Thyroid gland (tissue), 4 donors: ENCODE measurements at regions not wholly inside any gene's neighbourhood (a gene's known extent, or its start where the extent isn't known, plus 50 kb on each side); places are given as distances from the start of the nearest gene placed in this dataset.

Experiments used
- DNase-seq, 2 donors: peaks; one replicate each; pipeline ENCODE4 v3.0.0-alpha.2; 2019
- H3K27ac ChIP-seq, 3 donors: fragments of 200-600 bp; sonication (generic); 1 replicate in 2 of 3; 2 replicates in 1 of 3; pipeline ENCODE4 v1.5.1; 2016 to 2019; ENCODE audit warnings: mild to moderate bottlenecking in 1 of 3, moderate library complexity in 1 of 3
- H3K27me3 ChIP-seq: fragments of 200-600 bp; sonication (generic); one replicate; pipeline ENCODE4 v1.5.1; 2019
- H3K36me3 ChIP-seq, 2 donors: fragments of 200-600 bp; sonication (generic); one replicate each; pipeline ENCODE4 v1.5.1; 2016 to 2019
- H3K4me1 ChIP-seq, 2 donors: fragments of 200-600 bp; sonication (generic); one replicate each; pipeline ENCODE4 v1.5.1; 2017 to 2019
- H3K4me3 ChIP-seq, 3 donors: fragments of 200-600 bp; sonication (generic); replicated peaks in 1 of 3; 1 replicate in 2 of 3; 2 replicates in 1 of 3; pipeline ENCODE4 v1.5.1; 2016; ENCODE audit warnings: mild to moderate bottlenecking in 1 of 3
- H3K9me3 ChIP-seq: fragments of 200-600 bp; sonication (generic); one replicate; pipeline ENCODE4 v1.5.1; 2017
- POLR2A ChIP-seq, 2 donors: fragments of 450-650 bp; IDR thresholded peaks; one replicate each; pipeline ENCODE4 v1.6.1; 2017; ENCODE audit warnings: antibody characterized with exemption in 2 of 2, mild to moderate bottlenecking in 2 of 2, moderate library complexity in 1 of 2
- WGBS, 2 donors: methylation state at CpG; one replicate each; pipeline ENCODE4 v1.1.5; 2017; 5-methylcytosine and 5-hydroxymethylcytosine counted together
- intact Hi-C: fragments of 100-400 bp; cut with DNase I; formaldehyde crosslinking; loops from one replicate; pipeline ENCODE4 v1.15.1; 2023
- TF ChIP-seq, protein P1 (sequence below), 6 experiments: fragments of 200-600 bp in 3 of 6; fragments of 450-650 bp in 3 of 6; sonication (generic) in 3 of 6; IDR thresholded peaks; one replicate each; pipeline ENCODE4 v1.5.1; 2016 to 2019; ENCODE audit warnings: antibody characterized with exemption in 6 of 6, mild to moderate bottlenecking in 2 of 6, inconsistent platforms in 1 of 6, moderate library complexity in 1 of 6

DNA sequence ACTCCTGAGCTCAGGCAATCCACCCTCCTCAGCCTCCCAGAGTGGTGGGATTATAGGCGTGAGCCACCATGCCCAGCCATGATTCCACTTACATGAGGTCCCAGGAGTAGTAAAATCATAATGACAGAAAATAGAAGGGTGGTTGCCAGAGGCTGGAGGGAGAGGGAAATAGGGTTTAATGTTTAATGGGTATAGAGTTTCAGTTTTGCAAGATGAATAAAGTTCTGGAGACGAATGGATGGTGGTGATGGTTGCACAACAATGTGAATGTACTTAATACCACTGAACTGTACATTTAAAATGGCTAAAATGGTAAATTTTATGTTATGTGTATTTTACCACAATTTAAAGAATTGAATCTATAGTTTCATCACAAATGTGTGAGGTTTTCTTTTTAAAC is 146.5 kb upstream of the ABCA1 start:
- 84 to 96% methylated on average over 2 of the region's 2 CpGs for WGBS, 2 donors
- intact Hi-C loops, result loop anchor here (10.0 kb wide), 1 partner anchor 70 kb away; no protein-coding TSS in a partner anchor
- H3K9me3 ChIP-seq, result no peaks in the 10 kb centered on the region
- no peaks in the 10 kb centered on the region for H3K36me3 ChIP-seq
- DNase-seq, result no peak
- H3K4me1 ChIP-seq, result no peaks in the 10 kb centered on the region
- H3K4me3 ChIP-seq, result no peak overlapping the region
- H3K27ac ChIP-seq, result no peak overlapping the region
- no peaks in the 10 kb centered on the region for H3K27me3 ChIP-seq
- TF ChIP-seq, protein P1, sequence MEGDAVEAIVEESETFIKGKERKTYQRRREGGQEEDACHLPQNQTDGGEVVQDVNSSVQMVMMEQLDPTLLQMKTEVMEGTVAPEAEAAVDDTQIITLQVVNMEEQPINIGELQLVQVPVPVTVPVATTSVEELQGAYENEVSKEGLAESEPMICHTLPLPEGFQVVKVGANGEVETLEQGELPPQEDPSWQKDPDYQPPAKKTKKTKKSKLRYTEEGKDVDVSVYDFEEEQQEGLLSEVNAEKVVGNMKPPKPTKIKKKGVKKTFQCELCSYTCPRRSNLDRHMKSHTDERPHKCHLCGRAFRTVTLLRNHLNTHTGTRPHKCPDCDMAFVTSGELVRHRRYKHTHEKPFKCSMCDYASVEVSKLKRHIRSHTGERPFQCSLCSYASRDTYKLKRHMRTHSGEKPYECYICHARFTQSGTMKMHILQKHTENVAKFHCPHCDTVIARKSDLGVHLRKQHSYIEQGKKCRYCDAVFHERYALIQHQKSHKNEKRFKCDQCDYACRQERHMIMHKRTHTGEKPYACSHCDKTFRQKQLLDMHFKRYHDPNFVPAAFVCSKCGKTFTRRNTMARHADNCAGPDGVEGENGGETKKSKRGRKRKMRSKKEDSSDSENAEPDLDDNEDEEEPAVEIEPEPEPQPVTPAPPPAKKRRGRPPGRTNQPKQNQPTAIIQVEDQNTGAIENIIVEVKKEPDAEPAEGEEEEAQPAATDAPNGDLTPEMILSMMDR (IDR thresholded peaks at IDR 0.05), result no peak
- no peak for TF ChIP-seq POLR2A (IDR thresholded peaks at IDR 0.05)

DNA sequence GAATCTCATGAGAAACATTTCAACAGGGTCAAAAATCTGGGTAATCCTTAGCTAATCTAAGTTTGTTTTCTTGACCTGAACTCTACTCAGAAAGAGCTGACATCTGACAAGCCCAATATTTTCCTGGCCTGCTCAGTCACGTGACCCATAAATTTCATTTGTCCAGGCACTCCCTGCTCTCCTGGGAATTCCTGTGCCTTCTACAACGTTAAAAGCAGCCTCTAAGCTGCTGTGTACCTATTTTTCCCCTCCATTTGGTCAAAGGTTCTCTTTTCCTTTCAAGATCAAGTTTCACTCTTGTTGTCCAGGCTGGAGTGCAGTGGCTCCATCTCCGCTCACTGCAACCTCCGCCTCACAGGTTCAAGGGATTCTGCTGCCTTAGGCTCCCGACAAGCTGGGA is 148.8 kb upstream of the ABCA1 start:
- H3K9me3 ChIP-seq, result no peaks in the 10 kb centered on the region
- no peak for TF ChIP-seq POLR2A (IDR thresholded peaks at IDR 0.05)
- TF ChIP-seq, protein P1 (IDR thresholded peaks at IDR 0.05), result no peak
- no peak overlapping the region for H3K27ac ChIP-seq
- no peaks in the 10 kb centered on the region for H3K4me1 ChIP-seq
- no peaks in the 10 kb centered on the region for H3K27me3 ChIP-seq
- DNase-seq, result no peak
- intact Hi-C loops, result loop anchor here (10.0 kb wide), 1 partner anchor 68 kb away; no protein-coding TSS in a partner anchor
- WGBS, 2 donors, result 79 to 85% methylated on average over 5 of the region's 5 CpGs
- H3K36me3 ChIP-seq, result no peaks in the 10 kb centered on the region
- H3K4me3 ChIP-seq, result no peak overlapping the region

DNA sequence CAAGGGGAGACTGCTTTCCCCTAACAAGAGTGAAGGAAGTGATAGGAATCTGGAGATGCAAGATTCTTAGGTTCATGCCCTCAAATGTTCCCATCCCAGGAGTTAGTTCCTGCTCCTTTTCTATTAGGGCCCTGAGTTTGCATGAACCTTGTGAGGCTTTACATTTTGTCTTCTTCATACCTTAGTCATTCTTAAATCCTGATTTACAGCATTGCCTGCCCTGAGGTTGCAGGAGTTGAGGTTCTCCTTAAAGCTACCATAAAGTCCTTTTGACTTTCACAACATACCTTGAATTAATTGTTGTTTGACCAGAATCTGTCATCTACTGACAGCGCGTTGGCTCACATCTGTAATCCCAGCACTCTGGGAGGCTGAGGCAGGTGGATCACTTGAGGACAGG is 151.5 kb upstream of the ABCA1 start:
- WGBS, 2 donors, result 96% methylated on average over 2 of the region's 2 CpGs
- TF ChIP-seq, protein P1 (IDR thresholded peaks at IDR 0.05), result no peak
- no peak for TF ChIP-seq POLR2A (IDR thresholded peaks at IDR 0.05)
- no peak for DNase-seq

DNA sequence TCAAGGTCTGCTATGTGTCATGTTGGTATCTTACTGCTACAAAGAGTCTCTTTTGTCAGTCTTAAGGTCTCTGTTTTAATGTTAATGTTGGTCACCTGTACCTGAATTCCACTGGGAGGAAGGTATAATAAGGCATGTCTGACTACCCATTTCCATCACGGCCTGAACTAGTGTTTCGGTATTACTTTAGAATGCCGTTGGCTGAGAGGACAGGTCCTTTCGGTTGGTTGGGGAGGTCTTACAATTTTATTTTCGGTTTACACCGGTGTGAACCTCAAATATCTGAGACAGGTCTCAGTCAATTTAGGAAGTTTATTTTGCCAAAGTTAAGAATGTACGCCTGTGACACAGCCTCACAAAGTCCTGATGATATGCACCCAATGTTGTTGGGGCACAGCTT is 154.9 kb upstream of the ABCA1 start:
- no peak for TF ChIP-seq POLR2A (IDR thresholded peaks at IDR 0.05)
- TF ChIP-seq, protein P1 (IDR thresholded peaks at IDR 0.05), result no peak
- intact Hi-C loops, result no loop called here
- Histone ChIP-seq H3K4me1 (no peaks in the 10 kb centered on the region), H3K27me3 (no peaks in the 10 kb centered on the region), H3K4me3 (no peak overlapping the region), H3K36me3 (no peaks in the 10 kb centered on the region), H3K9me3 (no peaks in the 10 kb centered on the region), H3K27ac (no peak overlapping the region)
- 80 to 87% methylated on average over 7 of the region's 7 CpGs for WGBS, 2 donors
- DNase-seq, result no peak

More for the DNA sequence above, 151.5 kb upstream of the ABCA1 start:
- intact Hi-C loops, result loop anchor here (10.0 kb wide), 1 partner anchor 65 kb away; no protein-coding TSS in a partner anchor
- Histone ChIP-seq H3K4me1 (no peaks in the 10 kb centered on the region), H3K27me3 (no peaks in the 10 kb centered on the region), H3K9me3 (no peaks in the 10 kb centered on the region), H3K36me3 (no peaks in the 10 kb centered on the region), H3K4me3 (no peak overlapping the region), H3K27ac (no peak overlapping the region)

DNA sequence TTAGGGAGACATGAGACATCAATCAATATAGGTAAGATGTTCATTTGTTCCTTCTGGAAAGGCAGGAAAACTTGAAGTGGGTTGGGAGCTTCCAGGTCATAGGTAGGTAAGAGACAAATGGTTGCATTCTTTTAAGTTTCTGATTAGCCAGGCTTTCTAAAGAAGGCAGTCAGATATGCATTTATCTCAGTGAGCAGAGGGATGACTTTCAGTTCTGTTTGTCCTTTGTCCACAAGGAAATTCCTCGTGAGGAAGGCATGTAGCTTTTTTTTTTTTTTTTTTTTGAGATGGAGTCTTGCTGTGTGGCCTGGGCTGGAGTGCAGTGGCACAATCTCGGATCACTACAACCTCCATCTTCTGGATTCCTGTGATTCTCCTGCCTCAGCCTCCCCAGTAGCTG is 155.3 kb upstream of the ABCA1 start:
- H3K4me1 ChIP-seq, result no peaks in the 10 kb centered on the region
- no peak for TF ChIP-seq POLR2A (IDR thresholded peaks at IDR 0.05)
- TF ChIP-seq, protein P1 (IDR thresholded peaks at IDR 0.05), result no peak
- WGBS, 2 donors, result 75 to 88% methylated on average over 2 of the region's 2 CpGs
- intact Hi-C loops, result no loop called here
- DNase-seq, result no peak
- H3K36me3 ChIP-seq, result no peaks in the 10 kb centered on the region
- no peak overlapping the region for H3K4me3 ChIP-seq
- no peak overlapping the region for H3K27ac ChIP-seq
- H3K9me3 ChIP-seq, result no peaks in the 10 kb centered on the region
- no peaks in the 10 kb centered on the region for H3K27me3 ChIP-seq
